GM23248 (cell line): ENCODE measurements at regions not wholly inside any gene's neighbourhood (a gene's known extent, or its start where the extent isn't known, plus 50 kb on each side); places are given as distances from the start of the nearest gene placed in this dataset.

Source experiments
- DNase-seq: peaks from one replicate; pipeline ENCODE4 v3.0.0-alpha.2; 2015
- H2AFZ ChIP-seq: fragments of 200-600 bp; sonication (generic); 2 replicates; pipeline ENCODE4 v1.6.1; 2016; ENCODE audit warnings: antibody characterized with exemption
- H3F3A ChIP-seq: fragments of 200-600 bp; sonication (generic); 2 replicates; pipeline ENCODE4 v1.6.1; 2016; ENCODE audit warnings: mild to moderate bottlenecking, antibody characterized with exemption, mixed run types; ENCODE audit not compliant: insufficient read depth
- H3K27ac ChIP-seq: fragments of 200-600 bp; sonication (generic); 2 replicates; pipeline ENCODE4 v1.5.1; 2016; ENCODE audit warnings: mild to moderate bottlenecking
- H3K27me3 ChIP-seq: fragments of 200-600 bp; sonication (generic); replicated peaks from 2 replicates; pipeline ENCODE4 v1.6.1; 2016; ENCODE audit warnings: mild to moderate bottlenecking; ENCODE audit not compliant: insufficient read depth
- H3K36me3 ChIP-seq: fragments of 200-600 bp; sonication (generic); 2 replicates; pipeline ENCODE4 v1.6.1; 2016; ENCODE audit warnings: low read depth, mild to moderate bottlenecking
- H3K4me1 ChIP-seq: fragments of 200-600 bp; sonication (generic); 2 replicates; pipeline ENCODE4 v1.6.1; 2016; ENCODE audit warnings: mild to moderate bottlenecking; ENCODE audit not compliant: insufficient read depth
- H3K4me2 ChIP-seq: fragments of 200-600 bp; sonication (generic); one replicate; pipeline ENCODE4 v1.6.1; 2016; ENCODE audit warnings: mild to moderate bottlenecking; ENCODE audit not compliant: unreplicated experiment
- H3K4me3 ChIP-seq: fragments of 200-600 bp; sonication (generic); 2 replicates; pipeline ENCODE4 v1.5.1; 2016; ENCODE audit warnings: mild to moderate bottlenecking
- H3K79me2 ChIP-seq: fragments of 200-600 bp; sonication (generic); 2 replicates; pipeline ENCODE4 v1.6.1; 2016; ENCODE audit warnings: mild to moderate bottlenecking; ENCODE audit not compliant: insufficient read depth
- H3K9ac ChIP-seq: fragments of 200-600 bp; sonication (generic); 2 replicates; pipeline ENCODE4 v1.6.1; 2016; ENCODE audit warnings: mild to moderate bottlenecking
- H3K9me2 ChIP-seq: fragments of 200-600 bp; sonication (generic); 2 replicates; pipeline ENCODE4 v1.6.1; 2016; ENCODE audit warnings: mixed run types, mild to moderate bottlenecking, moderate library complexity; ENCODE audit not compliant: insufficient read depth
- H3K9me3 ChIP-seq: fragments of 200-600 bp; sonication (generic); one replicate; pipeline ENCODE4 v1.6.1; 2017; ENCODE audit warnings: low read depth
- H4K20me1 ChIP-seq: fragments of 200-600 bp; sonication (generic); 2 replicates; pipeline ENCODE4 v1.6.0; 2016; ENCODE audit not compliant: insufficient read depth
- EZH2 ChIP-seq: fragments of 200-600 bp; sonication (generic); IDR thresholded peaks from 2 replicates; pipeline ENCODE4 v1.6.1; 2018; ENCODE audit warnings: antibody characterized with exemption, mild to moderate bottlenecking; ENCODE audit not compliant: insufficient read depth, poor library complexity, severe bottlenecking
- EZH2phosphoT487 ChIP-seq: fragments of 200-600 bp; sonication (generic); IDR thresholded peaks from 2 replicates; pipeline ENCODE4 v1.6.1; 2018; ENCODE audit warnings: antibody characterized with exemption, moderate library complexity, mild to moderate bottlenecking, low read depth; ENCODE audit not compliant: insufficient read depth
- WGBS, 2 experiments: methylation state at CpG; one replicate each; pipeline ENCODE4 v1.1.6; 2015 to 2017; ENCODE audit warnings: low lambda C conversion rate in 2 of 2, low coverage in 1 of 2; ENCODE audit errors: missing lambda C conversion rate in 2 of 2; 5-methylcytosine and 5-hydroxymethylcytosine counted together
- in situ Hi-C: fragments of 300-500 bp; cut with MboI; formaldehyde crosslinking; loops from 2 replicates; pipeline ENCODE4 v1.15.0; 2020

DNA sequence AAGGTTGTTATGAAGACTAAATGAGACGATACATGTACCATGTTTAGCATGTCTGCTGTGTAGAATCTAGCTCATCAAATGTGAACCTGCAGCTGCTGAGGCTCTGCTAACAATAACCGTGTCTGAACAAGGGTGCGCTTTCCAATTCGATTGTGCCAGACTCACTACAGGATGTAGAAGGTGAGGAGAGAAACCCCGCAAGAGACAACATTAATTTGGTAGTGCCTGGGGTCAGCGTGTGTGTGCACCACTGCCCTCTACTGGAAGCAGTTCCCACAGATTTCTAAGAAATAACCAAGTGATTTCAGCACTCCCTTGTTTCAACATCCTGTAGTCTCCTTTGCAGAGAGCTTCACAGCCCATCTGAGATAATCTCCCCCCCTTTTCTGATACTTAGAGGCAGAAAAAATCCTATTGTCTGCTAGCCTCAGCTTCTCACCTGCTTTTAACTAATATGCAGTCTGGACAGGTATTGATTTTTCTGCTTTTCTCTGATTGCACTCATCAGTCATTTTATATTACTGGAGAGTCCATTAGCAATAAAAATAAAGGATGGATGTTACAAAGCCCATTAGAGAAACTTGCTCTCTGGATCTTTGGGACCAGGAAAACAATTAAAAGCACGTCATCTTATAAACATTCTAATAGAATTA lies 96.7 kb upstream of the BACH2 start:
- Histone ChIP-seq H3K4me1 (no peaks in the 10 kb centered on the region), H3K79me2 (no peaks in the 10 kb centered on the region), H3K9me2 (no peaks in the 10 kb centered on the region), H3F3A (no peaks in the 10 kb centered on the region), H3K9ac (no peak overlapping the region), H3K9me3 (no peaks in the 10 kb centered on the region), H3K4me2 (no peak overlapping the region), H3K36me3 (no peaks in the 10 kb centered on the region), H4K20me1 (no peaks in the 10 kb centered on the region), H3K4me3 (no peak overlapping the region), H3K27ac (no peak overlapping the region), H3K27me3 (peaks cover 53% of the 10 kb centered on the region), H2AFZ (no peak overlapping the region)
- 23 to 24% methylated on average over 7 of the region's 7 CpGs for WGBS, 2 experiments
- in situ Hi-C loops = loop anchor here (10.0 kb wide), 1 partner anchor 419 kb away; no protein-coding TSS in a partner anchor
- no peak for TF ChIP-seq EZH2
- TF ChIP-seq EZH2phosphoT487 = no peak
- DNase-seq = peak; percentile 75

DNA sequence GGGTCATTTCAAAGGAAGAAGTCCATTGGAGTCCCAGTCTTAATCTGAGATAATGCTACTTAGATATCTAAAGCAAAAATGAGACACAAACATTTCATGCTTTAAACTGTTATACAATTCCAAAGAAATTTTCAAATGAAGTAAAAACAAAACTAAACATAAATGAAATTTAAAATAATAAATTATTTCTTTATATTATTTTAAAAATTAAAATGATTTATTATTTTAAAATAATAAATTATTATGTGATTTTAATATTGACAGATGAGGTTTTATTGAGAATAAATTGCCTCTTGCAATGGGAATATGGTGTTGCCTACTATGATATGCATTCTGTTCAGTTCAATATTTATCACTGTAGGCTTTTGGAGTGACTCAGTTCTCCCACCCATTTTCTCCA lies 93.7 kb upstream of the BACH2 start:
- Histone ChIP-seq H3K9me2 (no peaks in the 10 kb centered on the region), H3K27ac (no peak overlapping the region), H3K36me3 (no peaks in the 10 kb centered on the region), H3K9ac (no peak overlapping the region), H3K4me2 (no peak overlapping the region), H3K79me2 (no peaks in the 10 kb centered on the region), H3K4me1 (no peaks in the 10 kb centered on the region), H3K4me3 (no peak overlapping the region), H3F3A (no peaks in the 10 kb centered on the region), H3K9me3 (no peaks in the 10 kb centered on the region), H2AFZ (no peak overlapping the region), H4K20me1 (no peaks in the 10 kb centered on the region), H3K27me3 (peaks cover 27% of the 10 kb centered on the region)
- TF ChIP-seq EZH2phosphoT487 (no peak), EZH2 (no peak)
- DNase-seq = no peak
- in situ Hi-C loops = loop anchor here (10.0 kb wide), 1 partner anchor 416 kb away; no protein-coding TSS in a partner anchor

DNA sequence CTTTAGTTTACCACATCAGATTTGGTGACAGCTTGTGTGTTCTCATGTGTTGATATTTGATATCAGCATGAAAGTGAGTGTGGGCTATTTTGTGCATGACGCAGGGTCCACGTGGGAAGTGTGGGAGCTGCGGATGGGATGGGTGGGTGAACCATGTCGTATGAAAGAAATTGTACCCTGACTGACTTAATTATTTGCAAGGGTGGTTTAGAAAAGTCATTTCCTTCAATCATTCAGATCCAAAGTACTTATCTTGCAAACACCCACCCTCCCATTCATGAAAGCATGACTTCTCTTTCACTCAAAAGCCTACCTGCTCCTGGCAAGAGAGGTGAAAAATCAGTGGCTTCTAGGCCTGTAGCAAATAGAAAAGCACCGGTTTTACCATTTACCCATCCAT lies 91.8 kb upstream of the BACH2 start:
- H3K27me3 ChIP-seq = peaks cover 25% of the 10 kb centered on the region
- DNase-seq = no peak
- WGBS, 2 experiments = 72 to 80% methylated on average over 5 of the region's 5 CpGs
- no peaks in the 10 kb centered on the region for H3K79me2 ChIP-seq
- TF ChIP-seq EZH2phosphoT487 (no peak), EZH2 (no peak)
- H3K4me2 ChIP-seq = no peak overlapping the region
- no peak overlapping the region for H3K9ac ChIP-seq
- no peaks in the 10 kb centered on the region for H3K4me1 ChIP-seq
- no peak overlapping the region for H3K4me3 ChIP-seq
- no peaks in the 10 kb centered on the region for H4K20me1 ChIP-seq
- no peak overlapping the region for H2AFZ ChIP-seq
- no peaks in the 10 kb centered on the region for H3K36me3 ChIP-seq
- H3K9me3 ChIP-seq = no peaks in the 10 kb centered on the region
- H3K27ac ChIP-seq = no peak overlapping the region
- in situ Hi-C loops = no loop called here
- H3K9me2 ChIP-seq = no peaks in the 10 kb centered on the region
- H3F3A ChIP-seq = no peaks in the 10 kb centered on the region

DNA sequence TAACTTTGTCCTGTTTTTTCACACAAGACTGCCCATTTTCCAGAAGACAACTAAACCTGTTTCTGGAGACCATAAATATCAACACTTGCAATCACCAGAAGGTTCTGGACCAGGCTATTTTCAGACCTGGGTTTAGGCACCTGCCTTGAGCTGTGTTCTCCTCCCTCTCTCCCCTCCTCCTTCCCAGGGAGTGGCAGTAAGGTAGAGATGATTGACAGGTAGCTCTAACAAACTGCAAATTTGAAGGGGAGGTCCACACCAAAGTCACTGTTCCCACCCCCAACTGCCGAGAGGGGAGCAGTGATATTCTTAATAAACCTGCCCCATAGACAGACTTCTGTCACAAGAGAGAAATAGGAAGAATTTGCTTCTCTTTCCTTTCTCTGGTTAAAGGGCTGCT lies 91.2 kb upstream of the BACH2 start:
- H3K4me3 ChIP-seq = no peak overlapping the region
- H3K79me2 ChIP-seq = no peaks in the 10 kb centered on the region
- H3K36me3 ChIP-seq = no peaks in the 10 kb centered on the region
- DNase-seq = no peak
- H3K27me3 ChIP-seq = peaks cover 31% of the 10 kb centered on the region
- H3K9me3 ChIP-seq = no peaks in the 10 kb centered on the region
- H3K9me2 ChIP-seq = no peaks in the 10 kb centered on the region
- no peak overlapping the region for H3K9ac ChIP-seq
- TF ChIP-seq EZH2phosphoT487 (no peak), EZH2 (no peak)
- no peak overlapping the region for H3K4me2 ChIP-seq
- WGBS, 2 experiments = 78 to 87% methylated on average over 1 of the region's 1 CpG
- no peak overlapping the region for H3K27ac ChIP-seq
- H4K20me1 ChIP-seq = no peaks in the 10 kb centered on the region
- H3K4me1 ChIP-seq = no peaks in the 10 kb centered on the region
- no peak overlapping the region for H2AFZ ChIP-seq
- no peaks in the 10 kb centered on the region for H3F3A ChIP-seq
- in situ Hi-C loops = no loop called here

DNA sequence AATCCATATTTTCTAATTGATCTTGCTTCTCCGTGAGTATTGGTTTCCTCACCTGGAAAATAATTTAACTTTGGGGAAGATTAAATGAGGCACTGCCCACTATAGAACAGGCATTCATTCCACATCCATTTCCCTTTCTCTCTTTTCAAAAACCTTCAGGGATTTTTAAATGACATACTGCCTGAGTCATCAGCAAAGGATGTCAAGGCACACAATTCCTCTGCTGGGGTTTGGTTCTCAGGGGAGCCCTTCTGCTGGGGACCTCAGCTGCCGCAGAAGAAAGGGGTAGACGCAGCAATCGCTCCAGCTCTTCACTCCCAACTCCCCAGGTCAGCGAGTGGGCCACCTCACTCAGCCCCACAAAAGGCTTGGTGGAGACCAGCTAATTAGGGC lies 90.7 kb upstream of the BACH2 start:
- no peak for DNase-seq

More for the DNA sequence above, 90.7 kb upstream of the BACH2 start:
- no peaks in the 10 kb centered on the region for H3K9me2 ChIP-seq
- H4K20me1 ChIP-seq = no peaks in the 10 kb centered on the region
- WGBS, 2 experiments = 87 to 93% methylated on average over 5 of the region's 5 CpGs
- no peak overlapping the region for H3K27ac ChIP-seq
- in situ Hi-C loops = no loop called here
- H3F3A ChIP-seq = no peaks in the 10 kb centered on the region
- no peaks in the 10 kb centered on the region for H3K9me3 ChIP-seq
- H3K4me1 ChIP-seq = no peaks in the 10 kb centered on the region
- no peaks in the 10 kb centered on the region for H3K79me2 ChIP-seq
- no peak overlapping the region for H2AFZ ChIP-seq
- TF ChIP-seq EZH2phosphoT487 = no peak
- no peak for TF ChIP-seq EZH2
- H3K9ac ChIP-seq = no peak overlapping the region
- peaks cover 35% of the 10 kb centered on the region for H3K27me3 ChIP-seq
- no peak overlapping the region for H3K4me3 ChIP-seq
- H3K36me3 ChIP-seq = no peaks in the 10 kb centered on the region
- H3K4me2 ChIP-seq = no peak overlapping the region
